ENCODE measurements at regions not wholly inside any gene's neighbourhood (a gene's known extent, or its start where the extent isn't known, plus 50 kb on each side); places are given as distances from the start of the nearest gene placed in this dataset.
"Not testable (repeated sequence)": the region's sequence is repeated elsewhere in the genome, so short reads cannot be mapped to it uniquely, and the experiment has no call there.

GRCh38 chr18:75880925-75881504 lies 453.5 kb upstream of the SMIM21 start:
- DNase-seq: no peak

- DNase-seq: no peak
Measured at GRCh38 chr18:75880266-75880665, 452.8 kb upstream of the SMIM21 start.

GRCh38 chr18:75879196-75879595 lies 451.7 kb upstream of the SMIM21 start:
- DNase-seq: no peak

- DNase-seq: no peak
Measured at GRCh38 chr18:75875559-75875958, 448.1 kb upstream of the SMIM21 start.

- no peak for DNase-seq
Measured at GRCh38 chr18:75874401-75875089, 447.0 kb upstream of the SMIM21 start.

- DNase-seq: no peak
Measured at GRCh38 chr18:75871596-75871995, 444.1 kb upstream of the SMIM21 start.

- no peak for DNase-seq
Measured at GRCh38 chr18:75869162-75869561, 441.7 kb upstream of the SMIM21 start.

- DNase-seq: no peak
Measured at GRCh38 chr18:75868031-75868430, 440.5 kb upstream of the SMIM21 start.

GRCh38 chr18:75865639-75866038 lies 438.1 kb upstream of the SMIM21 start:
- no peak for DNase-seq

- no peak for DNase-seq
Measured at GRCh38 chr18:75864816-75865215, 437.3 kb upstream of the SMIM21 start.

GRCh38 chr18:75863696-75864095 lies 436.2 kb upstream of the SMIM21 start:
- DNase-seq: no peak

GRCh38 chr18:75862458-75862857 lies 435.0 kb upstream of the SMIM21 start:
- DNase-seq: no peak

GRCh38 chr18:75860166-75860565 lies 432.7 kb upstream of the SMIM21 start:
- DNase-seq: no peak

- DNase-seq: no peak
Measured at GRCh38 chr18:75859533-75859932, 432.0 kb upstream of the SMIM21 start.

- no peak for DNase-seq
Measured at GRCh38 chr18:75858754-75859153, 431.3 kb upstream of the SMIM21 start.

- DNase-seq: no peak
Measured at GRCh38 chr18:75857558-75857957, 430.1 kb upstream of the SMIM21 start.

GRCh38 chr18:75854808-75855207 lies 427.3 kb upstream of the SMIM21 start:
- no peak for DNase-seq

- DNase-seq: no peak
Measured at GRCh38 chr18:75854174-75854573, 426.7 kb upstream of the SMIM21 start.

- DNase-seq: no peak
Measured at GRCh38 chr18:75846321-75846720, 418.8 kb upstream of the SMIM21 start.

GRCh38 chr18:75845413-75845812 lies 417.9 kb upstream of the SMIM21 start:
- no peak for DNase-seq

GRCh38 chr18:75844146-75844545 lies 416.6 kb upstream of the SMIM21 start:
- DNase-seq: no peak

GRCh38 chr18:75840131-75840530 lies 412.6 kb upstream of the SMIM21 start:
- no peak for DNase-seq

- DNase-seq: not testable (repeated sequence)
Measured at GRCh38 chr18:75839686-75840085, 412.2 kb upstream of the SMIM21 start.

- DNase-seq: no peak
Measured at GRCh38 chr18:75839041-75839440, 411.5 kb upstream of the SMIM21 start.

GRCh38 chr18:75837316-75837715 lies 409.8 kb upstream of the SMIM21 start:
- no peak for DNase-seq

Data from hippocampal formation (tissue), 2 donors.